ENCODE measurements at regions not wholly inside any gene's neighbourhood (a gene's known extent, or its start where the extent isn't known, plus 50 kb on each side); places are given as distances from the start of the nearest gene placed in this dataset.

DNA sequence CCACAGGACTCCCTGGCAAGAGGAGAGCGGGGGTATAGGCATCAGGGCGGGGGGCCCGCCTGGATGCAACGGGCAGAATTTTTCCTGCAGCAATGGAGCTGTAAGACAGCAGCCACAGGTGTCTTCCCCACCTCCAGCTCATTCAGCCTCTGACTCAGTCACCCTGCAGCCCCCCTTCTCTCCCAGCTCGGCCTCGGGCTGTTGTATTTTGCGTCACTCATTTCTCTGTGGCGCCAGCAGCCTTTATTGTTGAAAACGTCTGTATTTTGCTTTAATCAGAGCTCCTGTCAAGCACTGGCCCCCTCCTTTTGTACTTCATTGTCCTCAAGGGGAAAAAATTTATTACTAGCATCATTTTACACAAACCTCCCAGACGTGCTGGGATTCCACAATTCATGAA, 117.7 kb downstream of the WSCD1 start:
- Histone ChIP-seq H3K4me3 (ENCODE audit: low read depth, low read length) (no peak overlapping the region), H3K9me3 (ENCODE audit: control insufficient read depth, insufficient read depth, low read depth, low read length) (no peaks in the 10 kb centered on the region), H3K27ac (ENCODE audit: extremely low read depth, low read depth, low read length) (no peak overlapping the region), H3K4me1 (ENCODE audit: control insufficient read depth, insufficient read depth, low read length) (no peaks in the 10 kb centered on the region), H3K36me3 (ENCODE audit: control insufficient read depth in 2 of 2, insufficient read depth in 1 of 2, low read length in 2 of 2) (no peaks in the 10 kb centered on the region)
- CTCF ChIA-PET, result interaction anchor here (0.6 to 0.9 kb wide), 10 partner anchors 9 to 588 kb away, joined by 3 to 4 read pairs (median 3); no protein-coding TSS in a partner anchor
- POLR2A ChIA-PET, result no interaction called here
- TF ChIP-seq, protein P1, sequence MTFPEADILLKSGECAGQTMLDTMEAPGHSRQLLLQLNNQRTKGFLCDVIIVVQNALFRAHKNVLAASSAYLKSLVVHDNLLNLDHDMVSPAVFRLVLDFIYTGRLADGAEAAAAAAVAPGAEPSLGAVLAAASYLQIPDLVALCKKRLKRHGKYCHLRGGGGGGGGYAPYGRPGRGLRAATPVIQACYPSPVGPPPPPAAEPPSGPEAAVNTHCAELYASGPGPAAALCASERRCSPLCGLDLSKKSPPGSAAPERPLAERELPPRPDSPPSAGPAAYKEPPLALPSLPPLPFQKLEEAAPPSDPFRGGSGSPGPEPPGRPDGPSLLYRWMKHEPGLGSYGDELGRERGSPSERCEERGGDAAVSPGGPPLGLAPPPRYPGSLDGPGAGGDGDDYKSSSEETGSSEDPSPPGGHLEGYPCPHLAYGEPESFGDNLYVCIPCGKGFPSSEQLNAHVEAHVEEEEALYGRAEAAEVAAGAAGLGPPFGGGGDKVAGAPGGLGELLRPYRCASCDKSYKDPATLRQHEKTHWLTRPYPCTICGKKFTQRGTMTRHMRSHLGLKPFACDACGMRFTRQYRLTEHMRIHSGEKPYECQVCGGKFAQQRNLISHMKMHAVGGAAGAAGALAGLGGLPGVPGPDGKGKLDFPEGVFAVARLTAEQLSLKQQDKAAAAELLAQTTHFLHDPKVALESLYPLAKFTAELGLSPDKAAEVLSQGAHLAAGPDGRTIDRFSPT (tag by site-specific recombination; IDR thresholded peaks at IDR 0.05), result peak; percentile 66
- TF ChIP-seq ZNF223 (tag by site-specific recombination; IDR thresholded peaks at IDR 0.05), result no peak
- TF ChIP-seq ZNF184 (tag by site-specific recombination; IDR thresholded peaks at IDR 0.05), result no peak
- TF ChIP-seq ZNF560 (tag by site-specific recombination; IDR thresholded peaks at IDR 0.05; ENCODE audit: borderline replicate concordance), result no peak
- TF ChIP-seq ZSCAN23 (tag by site-specific recombination; IDR thresholded peaks at IDR 0.05), result no peak
- TF ChIP-seq ZNF610 (tag by site-specific recombination; IDR thresholded peaks at IDR 0.05; ENCODE audit: borderline replicate concordance), result no peak
- no peak for TF ChIP-seq ZFHX2 (tag by site-specific recombination; conservative IDR thresholded peaks at IDR 0.05)
- TF ChIP-seq ZNF792 (tag by site-specific recombination; IDR thresholded peaks at IDR 0.05), result no peak
- TF ChIP-seq ZNF311 (tag by site-specific recombination; IDR thresholded peaks at IDR 0.05; ENCODE audit: borderline replicate concordance), result no peak
- TF ChIP-seq, protein P2, sequence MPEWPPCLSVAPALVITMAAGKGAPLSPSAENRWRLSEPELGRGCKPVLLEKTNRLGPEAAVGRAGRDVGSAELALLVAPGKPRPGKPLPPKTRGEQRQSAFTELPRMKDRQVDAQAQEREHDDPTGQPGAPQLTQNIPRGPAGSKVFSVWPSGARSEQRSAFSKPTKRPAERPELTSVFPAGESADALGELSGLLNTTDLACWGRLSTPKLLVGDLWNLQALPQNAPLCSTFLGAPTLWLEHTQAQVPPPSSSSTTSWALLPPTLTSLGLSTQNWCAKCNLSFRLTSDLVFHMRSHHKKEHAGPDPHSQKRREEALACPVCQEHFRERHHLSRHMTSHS (tag by site-specific recombination; IDR thresholded peaks at IDR 0.05), result no peak
- TF ChIP-seq ZNF791 (tag by site-specific recombination; IDR thresholded peaks at IDR 0.05), result no peak
- TF ChIP-seq TCF7L2 (IDR thresholded peaks at IDR 0.05; ENCODE audit: borderline replicate concordance, low read depth, low read length), result no peak
- TF ChIP-seq ZNF629 (tag by site-specific recombination; IDR thresholded peaks at IDR 0.05), result no peak
- TF ChIP-seq SCRT1 (tag by site-specific recombination; IDR thresholded peaks at IDR 0.05; ENCODE audit: borderline replicate concordance), result peak; percentile 42; the same call in 1 of the 2 replicates
- TF ChIP-seq, protein P3, sequence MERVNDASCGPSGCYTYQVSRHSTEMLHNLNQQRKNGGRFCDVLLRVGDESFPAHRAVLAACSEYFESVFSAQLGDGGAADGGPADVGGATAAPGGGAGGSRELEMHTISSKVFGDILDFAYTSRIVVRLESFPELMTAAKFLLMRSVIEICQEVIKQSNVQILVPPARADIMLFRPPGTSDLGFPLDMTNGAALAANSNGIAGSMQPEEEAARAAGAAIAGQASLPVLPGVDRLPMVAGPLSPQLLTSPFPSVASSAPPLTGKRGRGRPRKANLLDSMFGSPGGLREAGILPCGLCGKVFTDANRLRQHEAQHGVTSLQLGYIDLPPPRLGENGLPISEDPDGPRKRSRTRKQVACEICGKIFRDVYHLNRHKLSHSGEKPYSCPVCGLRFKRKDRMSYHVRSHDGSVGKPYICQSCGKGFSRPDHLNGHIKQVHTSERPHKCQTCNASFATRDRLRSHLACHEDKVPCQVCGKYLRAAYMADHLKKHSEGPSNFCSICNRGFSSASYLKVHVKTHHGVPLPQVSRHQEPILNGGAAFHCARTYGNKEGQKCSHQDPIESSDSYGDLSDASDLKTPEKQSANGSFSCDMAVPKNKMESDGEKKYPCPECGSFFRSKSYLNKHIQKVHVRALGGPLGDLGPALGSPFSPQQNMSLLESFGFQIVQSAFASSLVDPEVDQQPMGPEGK (tag by site-specific recombination; IDR thresholded peaks at IDR 0.05), result no peak
- no peak for TF ChIP-seq ZNF76 (tag by site-specific recombination; IDR thresholded peaks at IDR 0.05; ENCODE audit: borderline replicate concordance, low read depth)
- TF ChIP-seq ZBTB1 (tag by site-specific recombination; IDR thresholded peaks at IDR 0.05), result no peak
- no peak for TF ChIP-seq ZNF121 (tag by site-specific recombination; IDR thresholded peaks at IDR 0.05)
- TF ChIP-seq, protein P4, sequence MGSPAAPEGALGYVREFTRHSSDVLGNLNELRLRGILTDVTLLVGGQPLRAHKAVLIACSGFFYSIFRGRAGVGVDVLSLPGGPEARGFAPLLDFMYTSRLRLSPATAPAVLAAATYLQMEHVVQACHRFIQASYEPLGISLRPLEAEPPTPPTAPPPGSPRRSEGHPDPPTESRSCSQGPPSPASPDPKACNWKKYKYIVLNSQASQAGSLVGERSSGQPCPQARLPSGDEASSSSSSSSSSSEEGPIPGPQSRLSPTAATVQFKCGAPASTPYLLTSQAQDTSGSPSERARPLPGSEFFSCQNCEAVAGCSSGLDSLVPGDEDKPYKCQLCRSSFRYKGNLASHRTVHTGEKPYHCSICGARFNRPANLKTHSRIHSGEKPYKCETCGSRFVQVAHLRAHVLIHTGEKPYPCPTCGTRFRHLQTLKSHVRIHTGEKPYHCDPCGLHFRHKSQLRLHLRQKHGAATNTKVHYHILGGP (tag by site-specific recombination; IDR thresholded peaks at IDR 0.05), result no peak
- TF ChIP-seq ZNF747 (tag by site-specific recombination; IDR thresholded peaks at IDR 0.05), result no peak
- no peak for TF ChIP-seq ZNF701 (tag by site-specific recombination; IDR thresholded peaks at IDR 0.05)
- no peak for TF ChIP-seq ZNF239 (tag by site-specific recombination; IDR thresholded peaks at IDR 0.05)
- no peak for TF ChIP-seq HOXA7 (CRISPR knock-in tag; IDR thresholded peaks at IDR 0.05; ENCODE audit: borderline replicate concordance)
- no peak for TF ChIP-seq MEIS1 (CRISPR knock-in tag; IDR thresholded peaks at IDR 0.05; ENCODE audit: borderline replicate concordance)
- TF ChIP-seq ZNF341 (tag by site-specific recombination; IDR thresholded peaks at IDR 0.05; ENCODE audit: low read depth), result no peak
- TF ChIP-seq ZNF473 (tag by site-specific recombination; IDR thresholded peaks at IDR 0.05), result no peak
- TF ChIP-seq ZNF768 (tag by site-specific recombination; IDR thresholded peaks at IDR 0.05), result no peak
- TF ChIP-seq, protein P5, sequence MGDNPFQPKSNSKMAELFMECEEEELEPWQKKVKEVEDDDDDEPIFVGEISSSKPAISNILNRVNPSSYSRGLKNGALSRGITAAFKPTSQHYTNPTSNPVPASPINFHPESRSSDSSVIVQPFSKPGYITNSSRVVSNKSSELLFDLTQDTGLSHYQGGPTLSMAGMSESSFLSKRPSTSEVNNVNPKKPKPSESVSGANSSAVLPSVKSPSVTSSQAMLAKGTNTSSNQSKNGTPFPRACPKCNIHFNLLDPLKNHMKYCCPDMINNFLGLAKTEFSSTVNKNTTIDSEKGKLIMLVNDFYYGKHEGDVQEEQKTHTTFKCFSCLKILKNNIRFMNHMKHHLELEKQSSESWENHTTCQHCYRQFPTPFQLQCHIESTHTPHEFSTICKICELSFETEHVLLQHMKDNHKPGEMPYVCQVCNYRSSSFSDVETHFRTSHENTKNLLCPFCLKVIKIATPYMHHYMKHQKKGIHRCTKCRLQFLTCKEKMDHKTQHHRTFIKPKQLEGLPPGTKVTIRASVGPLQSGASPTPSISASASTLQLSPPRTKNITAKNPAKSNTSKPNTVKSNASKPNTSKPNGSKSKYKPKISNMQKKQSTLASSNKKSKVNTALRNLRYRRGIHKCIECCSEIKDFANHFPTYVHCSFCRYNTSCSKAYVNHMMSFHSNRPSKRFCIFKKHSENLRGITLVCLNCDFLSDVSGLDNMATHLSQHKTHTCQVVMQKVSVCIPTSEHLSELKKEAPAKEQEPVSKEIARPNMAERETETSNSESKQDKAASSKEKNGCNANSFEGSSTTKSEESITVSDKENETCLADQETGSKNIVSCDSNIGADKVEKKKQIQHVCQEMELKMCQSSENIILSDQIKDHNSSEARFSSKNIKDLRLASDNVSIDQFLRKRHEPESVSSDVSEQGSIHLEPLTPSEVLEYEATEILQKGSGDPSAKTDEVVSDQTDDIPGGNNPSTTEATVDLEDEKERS (tag by site-specific recombination; IDR thresholded peaks at IDR 0.05), result no peak
- TF ChIP-seq ZNF561 (tag by site-specific recombination; IDR thresholded peaks at IDR 0.05; ENCODE audit: borderline replicate concordance), result no peak
- no peak for TF ChIP-seq ZNF335 (tag by site-specific recombination; conservative IDR thresholded peaks at IDR 0.05)
- no peak for TF ChIP-seq ZNF114 (tag by site-specific recombination; IDR thresholded peaks at IDR 0.05)
- peak; percentile 84 for TF ChIP-seq SCRT2 (tag by site-specific recombination; IDR thresholded peaks at IDR 0.05)
